ENCODE measurements at regions not wholly inside any gene's neighbourhood (a gene's known extent, or its start where the extent isn't known, plus 50 kb on each side); places are given as distances from the start of the nearest gene placed in this dataset.

DNA sequence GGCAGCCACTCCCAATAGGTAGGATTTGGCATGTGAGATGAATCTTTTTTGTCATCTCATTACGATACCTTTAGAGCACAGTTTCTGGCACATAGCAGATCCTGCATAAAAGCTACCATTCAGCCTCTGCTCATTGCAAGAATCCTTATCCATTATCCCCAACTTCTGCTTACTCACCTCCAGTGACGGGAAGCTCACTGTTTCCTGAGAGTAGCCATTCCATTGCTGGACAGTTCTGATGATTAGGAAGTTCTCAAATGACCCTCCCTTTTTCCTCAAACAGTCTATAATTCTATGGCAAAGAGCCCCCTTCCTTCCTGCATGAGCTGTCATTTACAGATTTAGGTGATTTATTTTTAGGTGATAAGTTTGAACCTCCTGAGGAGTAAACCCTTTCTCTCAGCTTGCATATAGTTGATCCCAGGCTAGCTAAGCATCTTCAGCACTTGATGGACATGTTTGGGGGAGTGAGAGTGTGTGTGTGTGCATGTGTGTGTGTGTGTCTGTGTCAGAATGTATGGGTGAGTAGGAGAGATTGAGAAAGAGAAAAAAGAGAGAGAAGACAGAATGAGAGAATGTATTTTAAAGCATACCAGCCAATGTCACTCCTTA, 109.7 kb downstream of the LSM3 start:
- no peak for DNase-seq (ENCODE audit: low spot score)

GRCh38 chr3:14288833-14289451, 110.3 kb downstream of the LSM3 start:
- DNase-seq (ENCODE audit: low spot score), result no peak

GRCh38 chr3:14289590-14290461, 111.2 kb downstream of the LSM3 start:
- no peak for DNase-seq (ENCODE audit: low spot score)

GRCh38 chr3:14290631-14291385, 111.6 kb upstream of the SLC6A6 start:
- DNase-seq (ENCODE audit: low spot score), result no peak

GRCh38 chr3:14295037-14295436, 107.4 kb upstream of the SLC6A6 start:
- DNase-seq (ENCODE audit: low spot score), result no peak

- no peak for DNase-seq (ENCODE audit: low spot score)
These were observed 106.6 kb upstream of the SLC6A6 start for GRCh38 chr3:14295801-14296200.

- no peak for DNase-seq (ENCODE audit: low spot score)
These were observed 105.1 kb upstream of the SLC6A6 start for GRCh38 chr3:14297305-14297704.

DNA sequence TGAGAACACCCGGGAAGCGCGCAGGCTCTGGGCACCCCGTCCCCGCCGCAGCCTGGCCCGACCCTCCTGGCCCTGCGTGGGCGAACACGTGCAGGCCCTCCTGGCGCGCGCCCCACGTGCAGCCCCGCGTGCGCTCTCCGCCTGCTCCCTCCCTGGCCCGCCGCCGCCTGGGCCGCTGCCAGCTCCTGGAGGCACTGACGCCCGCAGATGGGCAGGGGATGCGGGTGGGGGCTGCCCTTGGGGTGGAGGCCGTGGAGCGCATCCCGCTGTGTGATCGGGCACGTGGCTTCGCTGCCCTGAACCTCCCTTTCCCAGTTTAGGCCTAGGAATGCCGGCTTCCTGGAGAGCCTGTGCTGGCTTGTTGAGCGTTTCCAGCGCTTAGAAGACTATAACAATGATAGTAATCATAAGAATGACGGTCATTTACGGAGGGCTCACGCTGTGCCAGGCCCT, 104.6 kb upstream of the SLC6A6 start:
- DNase-seq (ENCODE audit: low spot score), result no peak

GRCh38 chr3:14298442-14298841, 104.0 kb upstream of the SLC6A6 start:
- DNase-seq (ENCODE audit: low spot score), result no peak

DNA sequence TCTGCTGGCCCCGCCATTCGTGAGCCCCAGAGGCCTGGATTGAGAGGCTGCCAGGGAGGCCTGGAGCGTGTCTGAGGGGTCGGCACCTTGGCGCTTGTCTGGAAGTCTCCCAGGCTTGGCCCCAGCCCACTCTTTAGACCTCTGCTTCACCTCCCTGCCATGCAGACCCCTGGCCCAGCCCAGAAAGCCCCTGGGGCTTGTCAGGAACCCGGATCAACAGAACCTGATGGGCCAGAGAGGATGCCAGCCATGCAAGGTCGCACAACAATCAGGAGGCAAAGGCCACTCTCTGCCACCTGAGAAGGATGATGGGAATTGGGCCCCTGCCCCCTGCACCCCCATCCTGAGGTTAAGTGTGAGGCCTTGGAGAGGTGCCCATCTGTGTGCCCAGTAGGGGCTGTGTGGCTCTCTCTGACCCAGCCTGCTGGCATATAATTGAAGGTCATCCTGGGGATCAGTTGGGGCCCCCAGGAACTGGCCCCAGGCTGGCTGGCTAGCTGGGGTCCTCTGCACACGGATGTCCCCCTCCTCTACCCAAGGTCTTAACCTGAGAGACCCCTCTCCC, 103.3 kb upstream of the SLC6A6 start:
- DNase-seq (ENCODE audit: low spot score), result no peak

- DNase-seq (ENCODE audit: low spot score), result no peak
These were observed 102.6 kb upstream of the SLC6A6 start for GRCh38 chr3:14299767-14300166.

DNA sequence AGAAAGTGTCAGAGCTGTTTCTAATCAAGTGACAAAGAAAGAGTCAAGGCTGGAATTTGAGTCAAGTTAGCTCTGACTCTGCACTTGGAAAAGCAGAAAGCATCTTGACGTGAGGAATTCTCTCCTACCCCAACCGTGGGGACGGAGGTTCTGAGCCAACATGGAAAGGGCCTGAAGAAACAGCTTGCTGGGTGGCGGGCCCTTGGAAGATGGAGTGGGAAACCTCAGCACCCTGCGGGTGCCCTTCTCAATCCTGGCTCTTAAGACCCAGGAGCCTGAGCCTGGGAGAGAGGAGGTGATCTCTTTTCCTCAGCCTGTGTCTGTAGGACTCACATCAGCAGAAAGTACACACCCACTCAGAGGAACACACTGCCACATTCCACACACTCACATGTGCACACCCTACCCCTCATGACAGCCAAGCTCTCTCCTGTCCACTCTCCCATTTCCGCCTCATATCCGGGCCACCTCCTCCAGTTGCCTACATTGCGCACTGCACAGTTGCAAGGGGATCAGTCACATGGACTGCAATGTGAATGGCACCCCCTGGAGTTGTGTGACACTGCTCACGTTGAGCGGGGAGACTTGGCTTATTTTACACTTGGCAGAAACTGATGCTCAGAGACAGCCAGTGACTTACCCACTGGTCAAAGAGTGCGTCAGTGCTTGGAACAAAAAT, 101.5 kb upstream of the SLC6A6 start:
- DNase-seq (ENCODE audit: low spot score), result no peak

DNA sequence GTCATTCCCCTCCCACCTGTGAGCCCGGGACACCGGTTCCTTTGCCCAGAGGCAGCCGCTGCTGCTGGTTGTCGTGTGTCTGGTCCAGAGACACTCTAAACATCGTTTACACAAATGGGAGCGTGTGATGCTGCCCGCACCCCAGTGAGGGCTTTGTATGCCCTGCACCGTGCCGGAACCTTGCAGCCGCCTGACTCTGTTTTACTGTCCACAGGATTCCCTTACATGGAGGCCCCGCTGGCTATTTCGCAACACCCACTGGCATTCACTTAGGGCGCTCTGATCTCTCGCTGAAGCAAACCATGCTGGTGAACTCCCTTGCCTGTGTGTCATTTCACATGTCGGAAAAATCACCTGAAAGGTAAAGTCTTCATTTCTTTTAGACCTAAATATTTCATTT, 100.8 kb upstream of the SLC6A6 start:
- no peak for DNase-seq (ENCODE audit: low spot score)

GRCh38 chr3:14303336-14304100, 98.9 kb upstream of the SLC6A6 start:
- DNase-seq (ENCODE audit: low spot score), result no peak

DNA sequence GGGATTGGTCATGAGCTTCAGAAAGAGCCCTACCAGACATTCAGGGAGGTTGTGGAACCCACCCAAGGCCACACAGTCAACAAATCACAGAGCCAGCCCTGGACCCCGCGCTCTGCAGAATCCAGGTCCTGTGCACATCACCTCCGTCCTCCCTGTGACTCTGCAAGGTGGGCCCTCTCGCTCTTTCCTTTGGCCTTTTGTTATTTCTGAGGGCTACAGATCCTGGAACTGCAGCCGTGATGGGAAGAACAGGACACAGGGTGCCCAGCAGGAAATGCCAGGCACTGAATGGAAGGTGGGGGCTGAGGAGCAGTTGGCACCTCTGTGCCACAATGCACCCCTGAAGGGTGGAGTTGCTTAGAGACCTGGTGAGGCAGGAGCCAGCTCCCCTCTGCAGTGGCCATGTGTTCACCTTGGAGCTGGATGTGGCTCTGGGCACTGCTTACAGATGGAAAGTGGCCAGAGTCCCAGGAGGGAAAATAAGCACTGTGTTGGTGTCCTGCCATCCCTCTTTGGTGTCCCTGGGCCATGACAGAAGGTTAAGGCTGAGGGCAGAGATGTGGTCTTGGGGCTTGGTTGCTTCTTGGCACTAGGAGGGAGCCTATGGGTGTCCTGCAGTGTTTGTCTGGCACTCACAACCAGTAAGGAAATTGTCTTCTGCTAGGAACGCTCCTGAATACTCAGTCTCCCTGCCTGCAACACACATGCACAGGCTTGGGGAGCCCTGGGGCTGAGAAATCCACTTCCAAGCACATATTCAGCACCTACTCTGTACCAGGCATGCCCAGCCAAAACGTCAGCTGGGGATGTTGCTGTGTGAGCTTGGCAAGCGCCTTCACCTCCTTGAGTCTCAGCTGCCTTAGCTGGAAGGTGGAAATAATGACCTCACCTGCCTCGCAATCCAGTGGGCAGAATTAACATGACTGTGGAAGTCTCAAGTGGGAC, 98.0 kb upstream of the SLC6A6 start:
- DNase-seq (ENCODE audit: low spot score), result no peak

GRCh38 chr3:14305324-14305723, 97.1 kb upstream of the SLC6A6 start:
- no peak for DNase-seq (ENCODE audit: low spot score)

DNA sequence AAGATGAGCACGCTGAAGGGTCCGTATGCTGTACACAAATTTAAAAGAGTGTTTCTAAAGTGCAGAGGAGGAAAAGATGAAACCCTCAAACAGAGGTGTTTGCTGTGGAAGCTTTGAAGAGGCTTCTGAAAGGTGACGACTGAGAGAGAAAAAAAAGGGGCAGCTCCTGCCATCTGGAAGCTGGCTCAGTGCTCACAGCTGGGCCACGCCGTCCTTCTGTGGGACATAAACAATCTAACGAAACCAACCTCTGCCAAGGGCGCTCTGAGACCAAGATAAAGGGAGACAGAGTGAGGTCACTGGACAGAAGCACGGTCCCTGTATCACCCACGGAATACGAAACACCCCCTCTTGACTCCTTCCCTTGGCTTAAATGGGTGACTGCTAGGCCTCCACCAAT, 96.3 kb upstream of the SLC6A6 start:
- no peak for DNase-seq (ENCODE audit: low spot score)

DNA sequence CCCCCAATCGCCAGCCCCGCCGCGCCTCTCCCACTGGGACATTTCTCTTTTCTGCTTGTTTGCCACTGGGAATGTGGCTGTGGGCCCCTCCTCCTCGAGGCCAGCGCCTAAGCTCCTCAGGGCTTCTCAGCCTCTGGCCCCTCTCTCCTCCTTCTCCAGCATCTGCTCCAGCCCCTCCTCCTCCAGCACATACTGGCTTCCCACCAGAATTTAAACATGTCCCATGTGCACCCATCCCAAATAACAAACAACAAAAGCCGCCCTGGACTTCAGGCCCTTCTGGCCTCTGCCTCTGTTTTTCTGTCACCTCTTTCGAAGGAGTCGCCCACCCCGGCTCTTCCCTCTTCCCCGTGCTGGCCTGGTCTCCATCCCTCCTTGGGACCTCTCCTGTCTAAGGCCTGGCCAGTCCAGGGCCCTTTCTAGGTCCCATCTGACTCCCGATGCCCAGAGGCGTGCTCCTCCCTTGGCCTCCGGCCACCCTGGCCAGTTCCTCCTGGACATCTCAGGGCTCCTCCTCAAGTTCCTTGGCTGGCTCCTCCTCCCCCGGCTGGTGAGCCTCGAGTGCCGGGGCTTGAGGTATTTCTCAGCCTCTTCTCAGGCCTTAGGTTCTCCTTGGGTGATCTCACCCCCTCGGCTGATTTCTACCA, 94.6 kb upstream of the SLC6A6 start:
- no peak for DNase-seq (ENCODE audit: low spot score)

DNA sequence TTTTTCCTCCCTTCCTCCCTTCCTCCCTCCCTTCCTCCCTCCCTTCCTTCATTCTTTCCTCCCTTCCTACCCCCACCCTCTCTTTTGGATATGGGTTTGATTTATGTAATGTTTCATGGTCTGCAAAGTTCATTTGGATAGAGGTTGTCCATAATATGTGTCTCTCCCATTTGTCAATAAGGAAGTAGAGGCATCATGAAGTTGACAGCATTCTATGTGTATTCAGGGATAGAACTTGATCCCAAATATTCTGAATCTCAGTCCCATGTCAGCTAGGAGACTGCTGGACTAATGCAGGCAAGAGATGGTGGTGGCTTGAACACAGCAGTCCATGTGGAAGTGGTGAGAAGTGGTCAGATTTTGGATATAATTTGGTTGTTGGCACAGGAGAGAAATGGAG, 90.7 kb upstream of the SLC6A6 start:
- no peak for DNase-seq (ENCODE audit: low spot score)

Data from ecto neural progenitor cell (in vitro differentiated cells).